ENCODE measurements at regions not wholly inside any gene's neighbourhood (a gene's known extent, or its start where the extent isn't known, plus 50 kb on each side); places are given as distances from the start of the nearest gene placed in this dataset.
A peak's percentile ranks its signal among the peaks of the same experiment; 100 is the strongest.

- no peaks in the 10 kb centered on the region for H3K4me1 Mint-ChIP-seq
- no peaks in the 10 kb centered on the region for H3K36me3 Mint-ChIP-seq
- H3K9me3 Mint-ChIP-seq = peaks cover 0 to 16% (median 10%) of the 10 kb centered on the region in 7 donors
- H3K27ac Mint-ChIP-seq = no peak overlapping the region
- no peak overlapping the region for H3K4me3 ChIP-seq (ENCODE audit: low read depth, low read length)
- H3K9me3 ChIP-seq (ENCODE audit: control insufficient read depth in 2 of 2, low read length in 2 of 2) = no peaks in the 10 kb centered on the region
- H3K4me3 Mint-ChIP-seq = no peak overlapping the region
- H3K27me3 Mint-ChIP-seq = no peaks in the 10 kb centered on the region
- ATAC-seq (ENCODE audit: low read depth in 2 of 2) (no peak), DNase-seq (no peak)
- no peak overlapping the region for H3K27ac ChIP-seq (ENCODE audit: insufficient read depth, low read length, poor library complexity, severe bottlenecking)
- no peaks in the 10 kb centered on the region for H3K27me3 ChIP-seq (ENCODE audit: control insufficient read depth, insufficient read depth, low read length)
- H3K36me3 ChIP-seq (ENCODE audit: control insufficient read depth, insufficient read depth, low read length) = no peaks in the 10 kb centered on the region
- no peaks in the 10 kb centered on the region for H3K4me1 ChIP-seq (ENCODE audit: control insufficient read depth, insufficient read depth, low read length, poor library complexity, severe bottlenecking)
Observed at GRCh38 chr5:162392336-162392735, 324.8 kb downstream of the GABRG2 start.

DNA sequence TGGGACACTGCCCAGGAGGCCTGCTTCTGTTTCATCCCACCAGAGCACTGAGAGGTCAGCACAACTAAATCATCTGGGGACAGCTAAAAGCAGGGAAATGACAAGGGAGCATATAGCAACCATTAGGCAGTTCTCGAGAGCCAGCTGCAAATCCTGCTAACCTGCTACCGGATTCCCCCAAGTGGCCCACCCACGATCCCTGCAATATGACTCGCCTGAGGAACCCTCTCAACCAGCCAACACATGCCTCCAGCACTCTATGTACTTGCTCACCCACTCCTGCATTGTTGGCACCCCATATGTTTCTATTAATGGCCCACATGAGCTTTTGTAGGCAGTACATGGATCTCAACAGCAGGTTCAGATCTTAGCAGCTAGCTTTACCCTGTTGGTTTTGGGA, 326.0 kb downstream of the GABRG2 start:
- no peak for ATAC-seq (ENCODE audit: low read depth in 2 of 2)
- Mint-ChIP-seq H3K36me3 (no peaks in the 10 kb centered on the region), H3K27me3 (no peaks in the 10 kb centered on the region), H3K4me3 (no peak overlapping the region), H3K27ac (peak overlapping the region in 1 of 3 donors; percentile 20), H3K4me1 (no peaks in the 10 kb centered on the region), H3K9me3 (peaks cover 0 to 16% (median 10%) of the 10 kb centered on the region in 7 donors)
- no peak for DNase-seq
- H3K27me3 ChIP-seq (ENCODE audit: control insufficient read depth, insufficient read depth, low read length) = no peaks in the 10 kb centered on the region
- H3K36me3 ChIP-seq (ENCODE audit: control insufficient read depth, insufficient read depth, low read length) = no peaks in the 10 kb centered on the region
- no peak overlapping the region for H3K4me3 ChIP-seq (ENCODE audit: low read depth, low read length)
- no peaks in the 10 kb centered on the region for H3K4me1 ChIP-seq (ENCODE audit: control insufficient read depth, insufficient read depth, low read length, poor library complexity, severe bottlenecking)
- no peak overlapping the region for H3K27ac ChIP-seq (ENCODE audit: insufficient read depth, low read length, poor library complexity, severe bottlenecking)
- H3K9me3 ChIP-seq (ENCODE audit: control insufficient read depth in 2 of 2, low read length in 2 of 2) = no peaks in the 10 kb centered on the region

- no peaks in the 10 kb centered on the region for H3K27me3 Mint-ChIP-seq
- H3K9me3 Mint-ChIP-seq = peaks cover 1 to 20% (median 6%) of the 10 kb centered on the region in 7 donors
- H3K36me3 ChIP-seq (ENCODE audit: control insufficient read depth, insufficient read depth, low read length) = no peaks in the 10 kb centered on the region
- H3K4me1 Mint-ChIP-seq = no peaks in the 10 kb centered on the region
- H3K9me3 ChIP-seq (ENCODE audit: control insufficient read depth in 2 of 2, low read length in 2 of 2) = no peaks in the 10 kb centered on the region
- no peaks in the 10 kb centered on the region for H3K36me3 Mint-ChIP-seq
- H3K4me3 Mint-ChIP-seq = no peak overlapping the region
- no peak overlapping the region for H3K4me3 ChIP-seq (ENCODE audit: low read depth, low read length)
- H3K27me3 ChIP-seq (ENCODE audit: control insufficient read depth, insufficient read depth, low read length) = no peaks in the 10 kb centered on the region
- no peak overlapping the region for H3K27ac Mint-ChIP-seq
- no peaks in the 10 kb centered on the region for H3K4me1 ChIP-seq (ENCODE audit: control insufficient read depth, insufficient read depth, low read length, poor library complexity, severe bottlenecking)
- DNase-seq (no peak), ATAC-seq (ENCODE audit: low read depth in 2 of 2) (no peak)
- H3K27ac ChIP-seq (ENCODE audit: insufficient read depth, low read length, poor library complexity, severe bottlenecking) = no peak overlapping the region
Observed at GRCh38 chr5:162407614-162408013, 340.0 kb downstream of the GABRG2 start.

GRCh38 chr5:162410365-162410764, 342.8 kb downstream of the GABRG2 start:
- H3K27me3 Mint-ChIP-seq = no peaks in the 10 kb centered on the region

DNA sequence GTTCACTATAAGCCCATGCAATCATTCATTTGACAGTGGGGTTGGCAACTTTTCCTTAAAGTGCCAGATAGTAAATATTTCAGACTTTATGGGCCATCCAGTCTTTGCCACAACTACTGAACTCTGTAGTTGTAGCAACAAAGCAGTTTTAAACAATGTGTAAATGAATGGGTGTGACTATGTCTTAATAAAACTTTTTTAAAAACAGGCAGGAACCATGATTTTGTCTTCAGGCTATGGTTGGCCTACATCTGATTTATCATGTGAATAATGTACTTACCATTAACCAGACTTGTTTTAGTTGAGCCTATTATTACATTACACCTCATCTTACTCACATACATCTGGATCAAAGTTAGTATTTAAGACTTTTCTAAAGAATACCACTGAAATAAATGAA, 361.6 kb downstream of the GABRG2 start:
- H3K36me3 ChIP-seq (ENCODE audit: control insufficient read depth, insufficient read depth, low read length) = no peaks in the 10 kb centered on the region
- no peaks in the 10 kb centered on the region for H3K27me3 ChIP-seq (ENCODE audit: control insufficient read depth, insufficient read depth, low read length)
- H3K27ac ChIP-seq (ENCODE audit: insufficient read depth, low read length, poor library complexity, severe bottlenecking) = no peak overlapping the region
- Mint-ChIP-seq H3K27ac (no peak overlapping the region), H3K9me3 (peaks cover 0 to 9% (median 2%) of the 10 kb centered on the region in 7 donors), H3K4me3 (no peak overlapping the region), H3K27me3 (no peaks in the 10 kb centered on the region), H3K4me1 (no peaks in the 10 kb centered on the region), H3K36me3 (no peaks in the 10 kb centered on the region)
- ATAC-seq (ENCODE audit: low read depth in 2 of 2) (no peak), DNase-seq (no peak)
- H3K9me3 ChIP-seq (ENCODE audit: control insufficient read depth in 2 of 2, low read length in 2 of 2) = no peaks in the 10 kb centered on the region
- no peak overlapping the region for H3K4me3 ChIP-seq (ENCODE audit: low read depth, low read length)
- H3K4me1 ChIP-seq (ENCODE audit: control insufficient read depth, insufficient read depth, low read length, poor library complexity, severe bottlenecking) = no peaks in the 10 kb centered on the region

More at GRCh38 chr5:162410365-162410764, 342.8 kb downstream of the GABRG2 start:
- ATAC-seq (ENCODE audit: low read depth in 2 of 2) (no peak), DNase-seq (no peak)
- no peak overlapping the region for H3K4me3 ChIP-seq (ENCODE audit: low read depth, low read length)
- no peaks in the 10 kb centered on the region for H3K27me3 ChIP-seq (ENCODE audit: control insufficient read depth, insufficient read depth, low read length)
- Mint-ChIP-seq H3K9me3 (peaks cover 1 to 15% (median 4%) of the 10 kb centered on the region in 7 donors), H3K27ac (no peak overlapping the region), H3K4me3 (no peak overlapping the region), H3K36me3 (no peaks in the 10 kb centered on the region), H3K4me1 (no peaks in the 10 kb centered on the region)
- H3K4me1 ChIP-seq (ENCODE audit: control insufficient read depth, insufficient read depth, low read length, poor library complexity, severe bottlenecking) = no peaks in the 10 kb centered on the region
- no peaks in the 10 kb centered on the region for H3K9me3 ChIP-seq (ENCODE audit: control insufficient read depth in 2 of 2, low read length in 2 of 2)
- no peaks in the 10 kb centered on the region for H3K36me3 ChIP-seq (ENCODE audit: control insufficient read depth, insufficient read depth, low read length)
- no peak overlapping the region for H3K27ac ChIP-seq (ENCODE audit: insufficient read depth, low read length, poor library complexity, severe bottlenecking)

GRCh38 chr5:162434281-162434680, 366.7 kb downstream of the GABRG2 start:
- DNase-seq = no peak

DNA sequence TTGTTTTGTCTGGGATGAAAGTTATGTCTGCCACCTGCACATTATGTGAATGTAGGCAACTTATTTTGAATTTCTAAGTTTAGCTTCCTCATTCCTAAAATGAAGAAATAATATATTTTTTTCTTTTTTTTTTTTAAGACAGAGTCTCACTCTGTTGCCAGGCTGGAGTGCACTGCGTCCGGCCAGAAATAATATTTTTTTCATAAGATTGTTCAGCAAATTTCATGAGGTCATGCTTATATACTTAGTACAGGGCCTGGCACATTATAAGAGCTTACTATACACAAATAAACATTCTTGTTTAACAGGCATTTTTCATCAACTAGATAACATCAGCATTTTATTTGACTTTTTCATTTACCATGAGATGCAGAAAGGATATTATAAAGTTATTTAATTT, 368.5 kb downstream of the GABRG2 start:
- ATAC-seq (ENCODE audit: low read depth in 2 of 2) (no peak), DNase-seq (no peak)
- Histone ChIP-seq H3K36me3 (ENCODE audit: control insufficient read depth, insufficient read depth, low read length) (no peaks in the 10 kb centered on the region), H3K27me3 (ENCODE audit: control insufficient read depth, insufficient read depth, low read length) (no peaks in the 10 kb centered on the region), H3K27ac (ENCODE audit: insufficient read depth, low read length, poor library complexity, severe bottlenecking) (no peak overlapping the region), H3K4me3 (ENCODE audit: low read depth, low read length) (no peak overlapping the region), H3K4me1 (ENCODE audit: control insufficient read depth, insufficient read depth, low read length, poor library complexity, severe bottlenecking) (no peaks in the 10 kb centered on the region), H3K9me3 (ENCODE audit: control insufficient read depth in 2 of 2, low read length in 2 of 2) (no peaks in the 10 kb centered on the region)
- H3K4me3 Mint-ChIP-seq = no peak overlapping the region
- no peak overlapping the region for H3K27ac Mint-ChIP-seq
- no peaks in the 10 kb centered on the region for H3K36me3 Mint-ChIP-seq
- peaks cover 0 to 15% (median 6%) of the 10 kb centered on the region in 7 donors for H3K9me3 Mint-ChIP-seq
- no peaks in the 10 kb centered on the region for H3K4me1 Mint-ChIP-seq
- no peaks in the 10 kb centered on the region for H3K27me3 Mint-ChIP-seq

More at GRCh38 chr5:162434281-162434680, 366.7 kb downstream of the GABRG2 start:
- H3K4me3 ChIP-seq (ENCODE audit: low read depth, low read length) = no peak overlapping the region
- H3K9me3 ChIP-seq (ENCODE audit: control insufficient read depth in 2 of 2, low read length in 2 of 2) = no peaks in the 10 kb centered on the region
- no peak for ATAC-seq (ENCODE audit: low read depth in 2 of 2)
- H3K4me1 ChIP-seq (ENCODE audit: control insufficient read depth, insufficient read depth, low read length, poor library complexity, severe bottlenecking) = no peaks in the 10 kb centered on the region
- H3K27ac ChIP-seq (ENCODE audit: insufficient read depth, low read length, poor library complexity, severe bottlenecking) = no peak overlapping the region
- Mint-ChIP-seq H3K36me3 (no peaks in the 10 kb centered on the region), H3K4me3 (no peak overlapping the region), H3K4me1 (no peaks in the 10 kb centered on the region), H3K27me3 (no peaks in the 10 kb centered on the region), H3K27ac (no peak overlapping the region), H3K9me3 (peaks cover 0 to 8% (median 4%) of the 10 kb centered on the region in 7 donors)
- no peaks in the 10 kb centered on the region for H3K36me3 ChIP-seq (ENCODE audit: control insufficient read depth, insufficient read depth, low read length)
- no peaks in the 10 kb centered on the region for H3K27me3 ChIP-seq (ENCODE audit: control insufficient read depth, insufficient read depth, low read length)

DNA sequence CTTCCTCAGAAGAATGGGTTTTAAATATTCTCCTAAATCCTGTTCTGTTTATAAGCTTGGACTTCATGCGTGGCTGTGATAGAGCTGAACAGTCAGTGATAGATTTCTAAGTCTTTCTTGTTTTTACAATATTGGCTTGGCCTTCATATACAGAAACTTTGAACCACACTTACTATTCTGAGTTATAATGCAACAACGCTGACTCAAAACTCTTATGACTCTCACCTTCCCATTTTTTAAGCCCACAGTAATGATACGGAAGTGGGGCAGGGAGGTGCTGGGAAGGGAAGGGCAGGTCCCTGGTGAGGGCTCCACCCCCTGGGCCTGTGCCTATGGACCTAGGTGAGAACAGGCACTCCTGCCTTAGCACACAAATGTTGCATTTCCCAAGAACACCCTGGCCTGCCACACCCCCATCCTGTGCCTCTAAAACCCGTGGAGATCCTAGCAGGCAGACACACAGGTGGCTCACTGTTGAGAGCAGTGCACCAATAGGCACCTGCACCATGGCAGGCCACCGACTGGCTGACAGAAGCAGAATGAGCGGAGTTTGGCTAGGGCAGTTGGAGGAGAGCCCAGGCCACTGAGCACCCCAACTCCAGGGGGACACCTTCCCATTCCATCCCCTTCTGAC, 376.7 kb downstream of the GABRG2 start:
- no peak overlapping the region for H3K27ac Mint-ChIP-seq
- peaks cover 0 to 15% (median 3%) of the 10 kb centered on the region in 7 donors for H3K9me3 Mint-ChIP-seq
- Histone ChIP-seq H3K27ac (ENCODE audit: insufficient read depth, low read length, poor library complexity, severe bottlenecking) (no peak overlapping the region), H3K36me3 (ENCODE audit: control insufficient read depth, insufficient read depth, low read length) (no peaks in the 10 kb centered on the region), H3K27me3 (ENCODE audit: control insufficient read depth, insufficient read depth, low read length) (no peaks in the 10 kb centered on the region), H3K4me3 (ENCODE audit: low read depth, low read length) (no peak overlapping the region), H3K9me3 (ENCODE audit: control insufficient read depth in 2 of 2, low read length in 2 of 2) (no peaks in the 10 kb centered on the region), H3K4me1 (ENCODE audit: control insufficient read depth, insufficient read depth, low read length, poor library complexity, severe bottlenecking) (no peaks in the 10 kb centered on the region)
- no peaks in the 10 kb centered on the region for H3K27me3 Mint-ChIP-seq
- H3K36me3 Mint-ChIP-seq = no peaks in the 10 kb centered on the region
- H3K4me3 Mint-ChIP-seq = no peak overlapping the region
- no peaks in the 10 kb centered on the region for H3K4me1 Mint-ChIP-seq
- no peak for ATAC-seq (ENCODE audit: low read depth in 2 of 2)
- DNase-seq = no peak

All from CD4-positive, CD25-positive, alpha-beta regulatory T cell (primary cell).